GM23338 (cell line): ENCODE measurements at regions not wholly inside any gene's neighbourhood (a gene's known extent, or its start where the extent isn't known, plus 50 kb on each side); places are given as distances from the start of the nearest gene placed in this dataset.

Experiments
- ATAC-seq: fragments of 200-7000 bp; cut with Tn5 transposase; 3 replicates; pipeline ENCODE4 v1.9.1; 2020
- DNase-seq: peaks from one replicate; pipeline ENCODE4 v3.0.0-alpha.2; 2015; ENCODE audit warnings: low spot score
- H2AFZ ChIP-seq: fragments of 200-600 bp; sonication (generic); 2 replicates; pipeline ENCODE4 v1.8.0; 2016; ENCODE audit warnings: antibody characterized with exemption, mild to moderate bottlenecking, moderate library complexity
- H3F3A ChIP-seq: fragments of 200-600 bp; sonication (generic); replicated peaks from 2 replicates; pipeline ENCODE4 v1.8.0; 2017; ENCODE audit warnings: antibody characterized with exemption, mixed run types, low read depth
- H3K27ac ChIP-seq: fragments of 200-600 bp; sonication (generic); 2 replicates; pipeline ENCODE4 v1.6.1; 2016; ENCODE audit warnings: low read depth
- H3K27me3 ChIP-seq: fragments of 200-600 bp; sonication (generic); 2 replicates; pipeline ENCODE4 v1.8.0; 2016; ENCODE audit warnings: mild to moderate bottlenecking, mixed run types, moderate library complexity; ENCODE audit not compliant: insufficient read depth
- H3K36me3 ChIP-seq: fragments of 200-600 bp; sonication (generic); 2 replicates; pipeline ENCODE4 v1.8.0; 2016; ENCODE audit warnings: mild to moderate bottlenecking; ENCODE audit not compliant: insufficient read depth
- H3K4me1 ChIP-seq: fragments of 200-600 bp; sonication (generic); 2 replicates; pipeline ENCODE4 v1.8.0; 2016; ENCODE audit warnings: mild to moderate bottlenecking, moderate library complexity; ENCODE audit not compliant: insufficient read depth
- H3K4me2 ChIP-seq: fragments of 200-600 bp; sonication (generic); 2 replicates; pipeline ENCODE4 v1.7.1; 2017; ENCODE audit warnings: mixed run types
- H3K4me3 ChIP-seq: fragments of 200-600 bp; sonication (generic); 2 replicates; pipeline ENCODE4 v1.6.1; 2016; ENCODE audit warnings: mixed run types
- H3K79me2 ChIP-seq: fragments of 200-600 bp; sonication (generic); replicated peaks from 2 replicates; pipeline ENCODE4 v1.8.0; 2017; ENCODE audit warnings: mild to moderate bottlenecking; ENCODE audit not compliant: insufficient read depth
- H3K9me2 ChIP-seq: fragments of 200-600 bp; sonication (generic); 2 replicates; pipeline ENCODE4 v1.8.0; 2017; ENCODE audit not compliant: insufficient read depth
- H4K20me1 ChIP-seq: fragments of 200-600 bp; sonication (generic); replicated peaks from 2 replicates; pipeline ENCODE4 v1.8.0; 2017; ENCODE audit warnings: mild to moderate bottlenecking; ENCODE audit not compliant: insufficient read depth
- H3K27ac Mint-ChIP-seq: 2 replicates; pipeline ENCODE4 v1.8.0; 2020; ENCODE audit warnings: inconsistent platforms, mild to moderate bottlenecking, moderate library complexity, mixed read lengths
- H3K27me3 Mint-ChIP-seq: 3 replicates; pipeline ENCODE4 v1.8.0; 2022; ENCODE audit warnings: low read depth, mild to moderate bottlenecking, moderate library complexity, mixed read lengths, inconsistent platforms; ENCODE audit not compliant: insufficient read depth, poor library complexity
- H3K36me3 Mint-ChIP-seq: 3 replicates; pipeline ENCODE4 v1.8.0; 2021; ENCODE audit warnings: low read depth, mild to moderate bottlenecking, inconsistent platforms, moderate library complexity, mixed read lengths
- H3K4me1 Mint-ChIP-seq: 3 replicates; pipeline ENCODE4 v1.8.0; 2020; ENCODE audit warnings: mild to moderate bottlenecking, inconsistent platforms, mixed read lengths
- H3K4me3 Mint-ChIP-seq: 3 replicates; pipeline ENCODE4 v1.8.0; 2021; ENCODE audit warnings: moderate library complexity, mild to moderate bottlenecking, inconsistent platforms, mixed read lengths
- H3K9me3 Mint-ChIP-seq: 3 replicates; pipeline ENCODE4 v1.8.0; 2020; ENCODE audit warnings: moderate library complexity, mild to moderate bottlenecking, inconsistent platforms, mixed read lengths
- CREB1 ChIP-seq: fragments of 250-450 bp; sonication (Bioruptor Pico); IDR thresholded peaks from 2 replicates; pipeline ENCODE4 v1.5.0; 2020; ENCODE audit warnings: low read depth, mild to moderate bottlenecking, moderate library complexity
- CTCF ChIP-seq, 2 experiments: fragments of 200-600 bp in 1 of 2; sonication (generic) in 1 of 2; conservative IDR thresholded peaks; 2 replicates each; pipeline versions ENCODE4 v1.5.1 to v1.6.1; 2016 to 2017; ENCODE audit warnings: antibody characterized with exemption in 2 of 2, low read depth in 2 of 2, mild to moderate bottlenecking in 2 of 2, moderate library complexity in 1 of 2
- EZH2phosphoT487 ChIP-seq: fragments of 200-600 bp; sonication (generic); IDR thresholded peaks from one replicate; pipeline ENCODE4 v1.8.1; 2018; ENCODE audit warnings: antibody characterized with exemption; ENCODE audit not compliant: unreplicated experiment
- JUNB ChIP-seq: IDR thresholded peaks from one replicate; pipeline ENCODE4 v1.6.1; 2016; ENCODE audit warnings: antibody characterized with exemption; ENCODE audit not compliant: unreplicated experiment
- NANOG ChIP-seq: IDR thresholded peaks from 2 replicates; pipeline ENCODE4 v1.6.1; 2016; ENCODE audit warnings: antibody characterized with exemption, borderline replicate concordance
- POLR2AphosphoS5 ChIP-seq: IDR thresholded peaks from 2 replicates; pipeline ENCODE4 v1.6.1; 2016; ENCODE audit warnings: antibody characterized with exemption, low read depth
- STAT1 ChIP-seq: IDR thresholded peaks from one replicate; pipeline ENCODE4 v1.6.1; 2016; ENCODE audit warnings: antibody characterized with exemption; ENCODE audit not compliant: unreplicated experiment
- ZNF114 ChIP-seq: fragments of 250-450 bp; sonication (Bioruptor Pico); IDR thresholded peaks from 2 replicates; pipeline ENCODE4 v1.5.0; 2020; ENCODE audit warnings: mild to moderate bottlenecking, moderate library complexity
- ZNF331 ChIP-seq: fragments of 250-450 bp; sonication (Bioruptor Pico); IDR thresholded peaks from 2 replicates; pipeline ENCODE4 v1.5.0; 2020; ENCODE audit warnings: low read depth, mild to moderate bottlenecking, moderate library complexity
- ZNF462 ChIP-seq: fragments of 250-450 bp; sonication (Bioruptor Pico); IDR thresholded peaks from 2 replicates; pipeline ENCODE4 v1.5.0; 2020; ENCODE audit warnings: mild to moderate bottlenecking, moderate library complexity

GRCh38 chr6:41426888-41427641 lies 91.7 kb downstream of the NCR2 start (continued):
- TF ChIP-seq CTCF (conservative IDR thresholded peaks at IDR 0.05; ENCODE audit: low read depth in 2 of 2) (peak; percentile 14 to 16; a peak in 1 of 4 replicates), JUNB (no peak)

GRCh38 chr6:41427642-41428335 lies 92.4 kb downstream of the NCR2 start:
- ATAC-seq (peak; percentile 72), DNase-seq (peak; percentile 82)
- Histone ChIP-seq H3K36me3 (no peaks in the 10 kb centered on the region), H3K27me3 (peaks cover 91% of the 10 kb centered on the region), H3K79me2 (no peaks in the 10 kb centered on the region), H3K4me2 (peak overlapping the region; percentile 93), H2AFZ (peak overlapping the region; percentile 59; the same call in 1 of the 2 replicates), H3K27ac (no peak overlapping the region), H3F3A (peaks cover 12% of the 10 kb centered on the region), H3K4me1 (peaks cover 44% of the 10 kb centered on the region), H4K20me1 (no peaks in the 10 kb centered on the region), H3K4me3 (peak overlapping the region; percentile 69), H3K9me2 (no peaks in the 10 kb centered on the region)
- Mint-ChIP-seq H3K27me3 (peaks cover 29% of the 10 kb centered on the region), H3K9me3 (no peaks in the 10 kb centered on the region), H3K4me1 (peaks cover 27% of the 10 kb centered on the region), H3K27ac (no peak overlapping the region), H3K4me3 (peak overlapping the region; percentile 57; the same call in 2 of the 3 replicates), H3K36me3 (no peaks in the 10 kb centered on the region; the same call in 2 of the 3 replicates)
- TF ChIP-seq ZNF331 (CRISPR knock-in tag) (no peak), ZNF114 (CRISPR knock-in tag) (no peak), JUNB (no peak), CREB1 (CRISPR knock-in tag) (0 out of 2 replicates have a peak, but pooled peaks have one; percentile 24), STAT1 (no peak), EZH2phosphoT487 (no peak), POLR2AphosphoS5 (no peak)

GRCh38 chr6:41428336-41428995 lies 93.1 kb downstream of the NCR2 start:
- Mint-ChIP-seq H3K9me3 (no peaks in the 10 kb centered on the region), H3K4me3 (peak overlapping the region; percentile 69), H3K27ac (no peak overlapping the region), H3K4me1 (peaks cover 27% of the 10 kb centered on the region), H3K36me3 (no peaks in the 10 kb centered on the region; the same call in 2 of the 3 replicates), H3K27me3 (peaks cover 29% of the 10 kb centered on the region)
- Histone ChIP-seq H3K4me2 (peak overlapping the region; percentile 93), H2AFZ (no peak overlapping the region), H3K9me2 (no peaks in the 10 kb centered on the region), H3K79me2 (no peaks in the 10 kb centered on the region), H3K27ac (no peak overlapping the region), H3K27me3 (peaks cover 84% of the 10 kb centered on the region), H3K4me3 (peak overlapping the region; percentile 69), H3K36me3 (no peaks in the 10 kb centered on the region), H3F3A (peaks cover 12% of the 10 kb centered on the region), H3K4me1 (peaks cover 45% of the 10 kb centered on the region), H4K20me1 (no peaks in the 10 kb centered on the region)
- no peak; the same call in 2 of the 3 replicates for ATAC-seq
- no peak for DNase-seq
- no peak for TF ChIP-seq NANOG
- no peak for TF ChIP-seq EZH2phosphoT487
- TF ChIP-seq STAT1 = no peak
- TF ChIP-seq ZNF462 (CRISPR knock-in tag) = no peak
